OCI-LY1 (cell line): ENCODE measurements at regions not wholly inside any gene's neighbourhood (a gene's known extent, or its start where the extent isn't known, plus 50 kb on each side); places are given as distances from the start of the nearest gene placed in this dataset.
"Not testable (repeated sequence)": the region's sequence is repeated elsewhere in the genome, so short reads cannot be mapped to it uniquely, and the experiment has no call there.

Source experiments
- H2AFZ ChIP-seq: fragments of 200-600 bp; sonication (generic), shearing (Covaris generic); 2 replicates; pipeline ENCODE4 v1.6.0; 2014; ENCODE audit warnings: antibody characterized with exemption, mild to moderate bottlenecking, low read length
- H3F3A ChIP-seq: fragments of 200-600 bp; sonication (generic), shearing (Covaris generic); 2 replicates; pipeline ENCODE4 v1.6.0; 2014; ENCODE audit warnings: mild to moderate bottlenecking, antibody characterized with exemption, low read length, moderate library complexity; ENCODE audit not compliant: insufficient read depth
- H3K27ac ChIP-seq: fragments of 200-600 bp; sonication (generic); 2 replicates; pipeline ENCODE4 v1.5.1; 2014; ENCODE audit warnings: low read length, mixed run types, mild to moderate bottlenecking, low read depth; ENCODE audit not compliant: poor library complexity, severe bottlenecking
- H3K27me3 ChIP-seq: fragments of 200-600 bp; sonication (generic); 2 replicates; pipeline ENCODE4 v1.6.0; 2014; ENCODE audit warnings: antibody characterized with exemption, mild to moderate bottlenecking, low read length, moderate library complexity; ENCODE audit not compliant: insufficient read depth
- H3K36me3 ChIP-seq: fragments of 200-600 bp; sonication (generic); 2 replicates; pipeline ENCODE4 v1.6.1; 2014; ENCODE audit warnings: mild to moderate bottlenecking, antibody characterized with exemption, low read length, moderate library complexity, mixed read lengths; ENCODE audit not compliant: insufficient read depth
- H3K4me1 ChIP-seq: fragments of 200-600 bp; sonication (generic); 2 replicates; pipeline ENCODE4 v1.5.1; 2014; ENCODE audit warnings: mild to moderate bottlenecking, low read length, moderate library complexity; ENCODE audit not compliant: insufficient read depth, severe bottlenecking
- H3K4me2 ChIP-seq: fragments of 200-600 bp; sonication (generic), shearing (Covaris generic); 2 replicates; pipeline ENCODE4 v1.6.1; 2014; ENCODE audit warnings: low read length
- H3K4me3 ChIP-seq: fragments of 200-600 bp; sonication (generic); 2 replicates; pipeline ENCODE4 v1.5.1; 2014; ENCODE audit warnings: low read length, low read depth, mild to moderate bottlenecking, mixed read lengths; ENCODE audit not compliant: poor library complexity, severe bottlenecking
- H3K79me2 ChIP-seq: fragments of 200-600 bp; shearing (Covaris generic); 2 replicates; pipeline ENCODE4 v1.6.1; 2016; ENCODE audit warnings: mixed run types, low read length, mixed read lengths; ENCODE audit not compliant: insufficient read depth
- H3K9ac ChIP-seq: fragments of 200-600 bp; sonication (generic), shearing (Covaris generic); 2 replicates; pipeline ENCODE4 v1.6.1; 2014; ENCODE audit warnings: mild to moderate bottlenecking, low read length, mixed read lengths
- H3K9me2 ChIP-seq: fragments of 200-600 bp; sonication (generic), shearing (Covaris generic); 2 replicates; pipeline ENCODE4 v1.6.1; 2014; ENCODE audit warnings: low read depth, mild to moderate bottlenecking, low read length, mixed read lengths
- H3K9me3 ChIP-seq: fragments of 200-600 bp; shearing (Covaris generic); 2 replicates; pipeline ENCODE4 v1.6.1; 2014; ENCODE audit warnings: low read length, mixed read lengths
- H4K20me1 ChIP-seq: fragments of 200-600 bp; sonication (generic), shearing (Covaris generic); 2 replicates; pipeline ENCODE4 v1.6.0; 2016; ENCODE audit warnings: mild to moderate bottlenecking, low read length; ENCODE audit not compliant: insufficient read depth
- CTCF ChIP-seq: fragments of 200-600 bp; sonication (generic), shearing (Covaris generic); IDR thresholded peaks from 2 replicates; pipeline ENCODE4 v1.5.1; 2017; ENCODE audit warnings: mild to moderate bottlenecking, antibody characterized with exemption, low read length, moderate library complexity, mixed read lengths
- EZH2 ChIP-seq: fragments of 200-600 bp; sonication (generic), shearing (Covaris generic); IDR thresholded peaks from 2 replicates; pipeline ENCODE4 v1.8.0; 2017; ENCODE audit warnings: borderline replicate concordance, mixed run types, mild to moderate bottlenecking, antibody characterized with exemption, low read length, moderate library complexity, mixed read lengths

GRCh38 chr16:85202631-85203461 is 90.6 kb upstream of the CIBAR2 start:
- Histone ChIP-seq H4K20me1 (no peaks in the 10 kb centered on the region), H3K36me3 (no peaks in the 10 kb centered on the region), H3K4me3 (no peak overlapping the region), H3K9ac (no peak overlapping the region), H3K9me2 (no peaks in the 10 kb centered on the region), H3K27ac (no peak overlapping the region), H3K27me3 (peaks cover 3% of the 10 kb centered on the region; the same call in 1 of the 2 replicates), H2AFZ (no peak overlapping the region), H3K79me2 (no peaks in the 10 kb centered on the region), H3F3A (no peaks in the 10 kb centered on the region), H3K4me1 (no peaks in the 10 kb centered on the region), H3K4me2 (no peak overlapping the region), H3K9me3 (no peaks in the 10 kb centered on the region)
- no peak for TF ChIP-seq EZH2
- no peak for TF ChIP-seq CTCF

GRCh38 chr16:85203462-85203813 is 91.2 kb upstream of the CIBAR2 start:
- Histone ChIP-seq H3F3A (no peaks in the 10 kb centered on the region), H3K4me1 (no peaks in the 10 kb centered on the region), H3K27ac (no peak overlapping the region), H3K9me3 (no peaks in the 10 kb centered on the region), H3K79me2 (no peaks in the 10 kb centered on the region), H3K4me3 (no peak overlapping the region), H3K36me3 (no peaks in the 10 kb centered on the region), H4K20me1 (no peaks in the 10 kb centered on the region), H3K9ac (no peak overlapping the region), H2AFZ (no peak overlapping the region), H3K9me2 (no peaks in the 10 kb centered on the region), H3K27me3 (peaks cover 3% of the 10 kb centered on the region; the same call in 1 of the 2 replicates), H3K4me2 (no peak overlapping the region)
- TF ChIP-seq CTCF, result no peak
- no peak for TF ChIP-seq EZH2

GRCh38 chr16:85204242-85205010 is 92.2 kb upstream of the CIBAR2 start:
- Histone ChIP-seq H3K4me2 (no peak overlapping the region), H3K36me3 (no peaks in the 10 kb centered on the region), H3K79me2 (no peaks in the 10 kb centered on the region), H3F3A (no peaks in the 10 kb centered on the region), H4K20me1 (no peaks in the 10 kb centered on the region), H3K27ac (no peak overlapping the region), H3K4me3 (no peak overlapping the region), H2AFZ (no peak overlapping the region), H3K9me3 (no peaks in the 10 kb centered on the region), H3K9me2 (no peaks in the 10 kb centered on the region), H3K9ac (no peak overlapping the region), H3K4me1 (no peaks in the 10 kb centered on the region), H3K27me3 (peaks cover 8% of the 10 kb centered on the region; the same call in 1 of the 2 replicates)
- no peak for TF ChIP-seq CTCF

- not testable (repeated sequence) for H3K4me2 ChIP-seq, H3K9me3 ChIP-seq
Observed at GRCh38 chr16:85205257-85205656, 93.0 kb upstream of the CIBAR2 start.

More at GRCh38 chr16:85205257-85205656, 93.0 kb upstream of the CIBAR2 start:
- not testable (repeated sequence) for H3K27ac ChIP-seq, H3K79me2 ChIP-seq, H3K4me3 ChIP-seq, H4K20me1 ChIP-seq, H3K9me2 ChIP-seq, H3K27me3 ChIP-seq, H3K9ac ChIP-seq, H2AFZ ChIP-seq, H3F3A ChIP-seq, H3K4me1 ChIP-seq, H3K36me3 ChIP-seq
